ENCODE measurements at regions not wholly inside any gene's neighbourhood (a gene's known extent, or its start where the extent isn't known, plus 50 kb on each side); places are given as distances from the start of the nearest gene placed in this dataset.

DNA sequence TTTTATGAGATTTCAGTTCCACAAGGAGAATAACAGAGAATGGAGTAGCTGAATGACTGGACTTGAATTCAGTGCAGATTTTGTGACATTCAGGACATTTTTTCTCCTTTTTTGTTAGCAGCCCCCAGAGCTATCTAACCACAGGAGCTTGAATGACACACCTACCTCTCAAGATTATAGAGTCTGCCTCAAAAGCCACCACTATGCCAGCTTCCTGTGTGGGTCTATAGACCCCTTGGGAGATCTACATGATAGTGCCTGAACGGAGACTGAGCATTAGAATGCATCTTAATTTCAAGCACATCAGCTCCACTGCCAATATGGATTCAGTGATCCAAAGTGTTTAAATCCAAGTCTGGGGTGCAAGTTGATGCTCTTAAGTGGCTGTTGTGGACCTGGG, 74.4 kb upstream of the ZNF648 start:
- DNase-seq (no peak), ATAC-seq (no peak)
- Mint-ChIP-seq H3K27me3 (no peaks in the 10 kb centered on the region), H3K9me3 (ENCODE audit: low read depth) (peaks cover 16% of the 10 kb centered on the region), H3K4me3 (no peak overlapping the region), H3K36me3 (ENCODE audit: low read depth) (peaks cover 5% of the 10 kb centered on the region), H3K27ac (no peak overlapping the region), H3K4me1 (peaks cover 8% of the 10 kb centered on the region)
- ChIA-PET POLR2A (no interaction called here), CTCF (interaction anchor here (1.5 kb wide), 1 partner anchor 8 kb away, joined by 4 read pairs; no protein-coding TSS in a partner anchor)
- intact Hi-C loops (cut with DNase I, micrococcal nuclease), result no loop called here

DNA sequence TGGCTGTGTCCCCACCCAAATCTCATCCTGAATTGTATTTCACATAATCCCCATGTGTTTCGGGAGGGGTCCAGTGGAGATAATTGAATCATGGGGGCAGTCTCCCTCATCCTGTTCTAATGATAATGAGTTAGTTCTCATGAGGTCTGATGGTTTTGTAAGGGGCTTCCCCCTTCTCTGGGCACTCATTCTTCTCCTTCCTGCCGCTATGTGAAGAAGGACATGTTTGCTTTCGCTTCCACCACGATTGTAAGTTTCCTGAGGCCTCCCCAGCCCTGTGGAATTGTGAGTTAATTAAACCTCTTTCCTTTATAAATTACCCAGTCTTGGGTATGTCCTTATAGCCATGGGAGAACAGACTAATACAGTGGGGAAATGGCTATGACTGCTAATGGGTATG, 72.7 kb upstream of the ZNF648 start:
- ChIA-PET CTCF (no interaction called here), POLR2A (no interaction called here)
- Mint-ChIP-seq H3K4me1 (peaks cover 8% of the 10 kb centered on the region), H3K27me3 (no peaks in the 10 kb centered on the region), H3K9me3 (ENCODE audit: low read depth) (peaks cover 16% of the 10 kb centered on the region), H3K36me3 (ENCODE audit: low read depth) (peaks cover 5% of the 10 kb centered on the region), H3K4me3 (no peak overlapping the region), H3K27ac (no peak overlapping the region)
- DNase-seq (no peak), ATAC-seq (no peak)
- intact Hi-C loops (cut with DNase I, micrococcal nuclease), result no loop called here

DNA sequence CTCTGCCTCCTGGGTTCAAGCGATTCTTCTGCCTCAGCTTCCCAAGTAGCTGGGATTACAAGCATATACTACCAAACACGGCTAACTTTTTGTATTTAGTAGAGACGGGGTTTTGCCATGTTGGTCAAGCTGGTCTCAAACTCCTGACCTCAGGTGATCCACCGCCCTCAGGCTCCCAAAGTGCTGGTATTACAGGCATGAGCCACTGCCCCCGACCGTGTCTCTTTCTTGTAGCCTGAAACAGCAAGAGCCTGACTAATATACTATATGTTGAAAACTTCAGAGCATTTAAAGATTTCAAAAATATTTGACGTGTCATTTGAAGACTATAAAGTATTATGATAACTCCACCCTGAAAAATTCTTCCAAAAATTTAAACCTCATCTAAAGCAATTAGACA, 71.7 kb upstream of the ZNF648 start:
- Mint-ChIP-seq H3K4me1 (peaks cover 8% of the 10 kb centered on the region), H3K27ac (no peak overlapping the region), H3K27me3 (no peaks in the 10 kb centered on the region), H3K36me3 (ENCODE audit: low read depth) (peaks cover 5% of the 10 kb centered on the region), H3K4me3 (no peak overlapping the region), H3K9me3 (ENCODE audit: low read depth) (peaks cover 16% of the 10 kb centered on the region)
- intact Hi-C loops (cut with DNase I, micrococcal nuclease), result no loop called here
- ATAC-seq, result no peak
- ChIA-PET CTCF (interaction anchor here (1.6 kb wide), 1 partner anchor 10 kb away, joined by 4 read pairs; no protein-coding TSS in a partner anchor), POLR2A (no interaction called here)
- no peak for DNase-seq

DNA sequence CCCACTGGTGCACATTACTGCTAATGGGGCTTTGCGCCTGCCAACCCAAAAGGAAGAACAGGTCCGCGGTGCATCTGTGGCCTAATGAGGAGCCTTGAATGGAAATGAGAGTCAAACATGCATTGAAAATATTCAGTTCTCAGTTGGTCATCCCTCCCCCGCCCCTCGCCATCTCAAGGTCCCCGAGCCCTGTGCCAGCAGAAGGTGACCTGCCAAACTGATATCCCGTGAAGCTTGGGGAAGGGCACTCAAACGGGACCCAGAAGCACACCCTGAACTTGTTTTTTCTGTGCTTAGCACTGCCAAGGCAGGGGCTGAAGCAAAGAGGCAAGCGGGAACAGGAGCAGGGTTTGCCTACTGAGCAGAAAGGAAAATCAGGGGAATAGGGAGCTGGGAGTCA, 67.9 kb upstream of the ZNF648 start:
- Mint-ChIP-seq H3K4me3 (no peak overlapping the region), H3K36me3 (ENCODE audit: low read depth) (peaks cover 2% of the 10 kb centered on the region), H3K4me1 (no peaks in the 10 kb centered on the region), H3K9me3 (ENCODE audit: low read depth) (peaks cover 10% of the 10 kb centered on the region), H3K27me3 (no peaks in the 10 kb centered on the region), H3K27ac (no peak overlapping the region)
- ChIA-PET POLR2A (interaction anchor here (0.6 kb wide), 1 partner anchor 96 kb away, joined by 3 read pairs; no protein-coding TSS in a partner anchor), CTCF (interaction anchor here (2.9 kb wide), 1 partner anchor 14 kb away, joined by 13 read pairs; no protein-coding TSS in a partner anchor)
- no peak for DNase-seq
- no peak for ATAC-seq
- intact Hi-C loops (cut with DNase I, micrococcal nuclease), result no loop called here

DNA sequence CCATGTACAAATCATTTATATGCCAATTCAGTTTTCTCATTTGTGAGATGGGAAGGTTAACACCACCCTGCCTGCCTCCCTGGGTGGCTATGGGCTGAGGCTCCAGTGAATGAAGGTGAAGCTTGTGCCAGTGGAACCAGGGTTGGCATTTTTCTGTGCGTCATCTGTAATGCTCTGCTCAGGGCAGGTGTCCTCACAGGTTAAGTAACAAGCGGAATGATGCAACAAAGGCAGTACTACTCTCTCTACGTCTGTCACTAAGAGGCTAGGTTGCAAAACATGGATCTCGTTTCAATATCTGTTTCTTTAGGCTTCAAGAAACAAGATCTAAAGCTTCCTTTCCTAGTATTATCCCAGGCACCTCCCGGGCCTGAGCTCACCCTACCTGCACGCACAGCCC, 67.0 kb upstream of the ZNF648 start:
- intact Hi-C loops (cut with DNase I, micrococcal nuclease), result no loop called here
- ChIA-PET CTCF (interaction anchor here (2.9 kb wide), 1 partner anchor 15 kb away, joined by 13 read pairs; no protein-coding TSS in a partner anchor), POLR2A (no interaction called here)
- Mint-ChIP-seq H3K4me3 (no peak overlapping the region), H3K36me3 (ENCODE audit: low read depth) (no peaks in the 10 kb centered on the region), H3K4me1 (no peaks in the 10 kb centered on the region), H3K27me3 (no peaks in the 10 kb centered on the region), H3K9me3 (ENCODE audit: low read depth) (peaks cover 2% of the 10 kb centered on the region), H3K27ac (no peak overlapping the region)
- no peak for DNase-seq
- no peak for ATAC-seq

DNA sequence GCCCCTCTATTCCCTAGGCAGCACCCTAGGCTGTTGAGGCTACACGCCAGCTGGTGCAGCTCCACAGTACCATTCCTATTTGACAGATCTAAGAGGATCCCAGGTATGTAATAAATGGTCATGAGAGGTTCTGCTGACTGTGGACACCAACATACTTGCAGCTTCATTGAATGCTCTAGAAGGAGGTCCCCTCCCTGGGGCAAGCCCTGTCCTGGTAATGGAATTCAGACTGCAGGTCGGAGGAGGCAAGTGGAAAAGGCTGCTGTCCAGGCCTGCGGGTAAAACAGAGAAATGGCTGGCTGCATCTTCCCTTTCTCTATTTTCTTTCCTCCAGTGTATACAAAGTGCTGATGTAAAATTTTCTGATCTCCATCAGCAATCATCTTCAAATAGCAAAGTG, 66.1 kb upstream of the ZNF648 start:
- no peak overlapping the region for H3K27ac Mint-ChIP-seq
- H3K9me3 Mint-ChIP-seq (ENCODE audit: low read depth), result no peaks in the 10 kb centered on the region
- POLR2A ChIA-PET, result no interaction called here
- H3K27me3 Mint-ChIP-seq, result no peaks in the 10 kb centered on the region
- intact Hi-C loops (cut with DNase I, micrococcal nuclease), result no loop called here
- CTCF ChIA-PET, result no interaction called here
- ATAC-seq (no peak), DNase-seq (no peak)
- H3K4me3 Mint-ChIP-seq, result no peak overlapping the region
- H3K36me3 Mint-ChIP-seq (ENCODE audit: low read depth), result no peaks in the 10 kb centered on the region
- no peaks in the 10 kb centered on the region for H3K4me1 Mint-ChIP-seq

DNA sequence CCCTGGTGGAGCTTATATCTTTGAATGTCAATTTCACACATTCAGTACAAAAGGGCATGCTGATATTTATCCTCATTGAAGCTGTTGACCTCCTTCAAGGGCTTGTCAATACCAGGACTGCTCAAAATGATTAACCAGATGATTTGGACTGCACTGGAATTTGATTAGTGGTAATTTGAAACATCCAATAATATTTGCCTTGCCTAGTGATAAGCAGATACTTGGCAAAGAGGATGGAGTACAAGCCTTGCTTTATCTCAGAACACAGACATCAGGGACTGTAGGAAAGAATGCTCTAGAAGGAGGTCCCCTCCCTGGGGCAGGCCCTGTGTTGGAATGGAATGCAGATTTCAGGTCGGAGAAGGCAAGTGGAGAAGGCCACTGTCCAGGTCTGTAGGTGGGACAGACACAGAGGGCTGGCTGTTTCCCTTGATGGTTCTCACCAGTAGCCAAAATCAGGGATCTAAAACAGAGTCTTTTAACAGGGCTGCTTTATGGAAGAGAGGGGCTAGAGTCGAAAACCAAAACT, 64.8 kb upstream of the ZNF648 start:
- Mint-ChIP-seq H3K4me3 (no peak overlapping the region), H3K4me1 (no peaks in the 10 kb centered on the region), H3K27me3 (no peaks in the 10 kb centered on the region), H3K27ac (no peak overlapping the region), H3K9me3 (ENCODE audit: low read depth) (no peaks in the 10 kb centered on the region), H3K36me3 (ENCODE audit: low read depth) (no peaks in the 10 kb centered on the region)
- POLR2A ChIA-PET, result no interaction called here
- CTCF ChIA-PET, result interaction anchor here (1.2 kb wide), 1 partner anchor 17 kb away, joined by 7 read pairs; no protein-coding TSS in a partner anchor
- intact Hi-C loops (cut with DNase I, micrococcal nuclease), result no loop called here
- ATAC-seq, result no peak
- no peak for DNase-seq

DNA sequence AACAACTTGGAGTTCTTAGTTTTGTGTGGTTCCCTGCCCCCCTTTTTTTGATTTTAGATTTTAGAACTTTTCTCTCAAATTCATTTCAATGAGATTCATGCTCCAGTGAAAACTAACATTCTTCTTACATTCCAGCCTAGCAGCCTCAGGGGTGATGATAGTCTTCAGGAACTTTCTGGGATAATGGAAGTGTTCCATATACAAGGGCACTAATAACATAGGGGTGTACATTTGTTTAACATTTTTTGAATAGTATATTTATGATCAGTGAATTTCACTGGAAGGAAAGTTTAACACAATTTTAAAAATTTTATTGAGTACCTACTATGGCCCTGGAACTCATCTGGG, 61.4 kb upstream of the ZNF648 start:
- Mint-ChIP-seq H3K27ac (no peak overlapping the region), H3K36me3 (ENCODE audit: low read depth) (no peaks in the 10 kb centered on the region), H3K27me3 (peaks cover 2% of the 10 kb centered on the region), H3K4me3 (no peak overlapping the region), H3K4me1 (no peaks in the 10 kb centered on the region), H3K9me3 (ENCODE audit: low read depth) (no peaks in the 10 kb centered on the region)
- CTCF ChIA-PET, result no interaction called here
- intact Hi-C loops (cut with DNase I, micrococcal nuclease), result no loop called here
- DNase-seq (no peak), ATAC-seq (no peak)
- POLR2A ChIA-PET, result no interaction called here

DNA sequence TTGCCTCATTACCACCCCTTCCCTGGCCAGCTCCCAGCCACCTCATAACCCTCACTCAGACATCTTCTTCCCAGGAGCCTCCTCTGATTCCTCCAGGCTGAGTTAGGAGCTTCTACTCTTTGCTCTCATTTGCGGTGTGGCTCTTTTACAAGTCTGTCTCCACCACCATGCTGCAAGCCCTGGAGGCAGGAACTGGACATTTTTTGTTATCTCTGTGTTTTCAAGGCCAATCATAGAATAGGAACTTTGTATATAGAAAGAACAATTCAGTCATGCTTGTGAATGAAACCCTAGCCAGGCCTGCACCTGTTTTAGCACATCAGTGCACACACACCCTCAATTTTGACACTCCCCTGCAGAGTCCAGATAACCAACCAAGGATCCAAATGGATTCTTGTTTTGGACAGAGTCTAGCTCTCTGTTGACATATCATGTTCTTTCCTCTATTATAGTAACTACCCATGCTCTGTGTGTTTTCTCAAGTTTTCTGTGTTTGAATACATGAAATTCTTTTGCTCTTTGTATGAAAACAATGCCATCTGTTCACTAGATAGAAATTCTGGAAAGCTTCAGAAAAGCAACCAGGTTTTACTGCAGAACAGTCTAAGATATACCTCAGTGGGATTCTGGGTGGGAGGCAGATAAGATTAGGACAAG, 60.9 kb upstream of the ZNF648 start:
- Mint-ChIP-seq H3K27ac (no peak overlapping the region), H3K36me3 (ENCODE audit: low read depth) (no peaks in the 10 kb centered on the region), H3K4me1 (no peaks in the 10 kb centered on the region), H3K4me3 (no peak overlapping the region), H3K9me3 (ENCODE audit: low read depth) (no peaks in the 10 kb centered on the region), H3K27me3 (peaks cover 2% of the 10 kb centered on the region)
- intact Hi-C loops (cut with DNase I, micrococcal nuclease), result no loop called here
- DNase-seq (no peak), ATAC-seq (no peak)
- ChIA-PET POLR2A (no interaction called here), CTCF (no interaction called here)

DNA sequence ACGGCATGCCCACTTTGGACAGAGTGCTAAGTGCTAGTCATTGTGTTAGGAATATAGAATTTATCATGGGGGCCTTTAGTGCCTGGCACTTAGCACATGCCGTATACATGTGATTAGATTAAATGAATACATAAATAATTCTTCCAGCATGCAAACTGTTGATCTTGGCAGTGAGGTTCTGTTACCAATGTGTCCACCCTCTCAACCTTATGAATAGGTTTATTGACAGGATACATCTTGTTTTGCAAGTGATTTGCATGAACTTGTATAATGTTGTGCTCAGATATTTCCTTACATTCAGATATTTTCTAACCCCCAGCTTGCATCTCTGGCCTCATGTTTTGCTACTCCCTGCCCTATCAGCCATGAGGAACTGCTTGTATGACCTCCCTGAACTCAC, 60.3 kb upstream of the ZNF648 start:
- intact Hi-C loops (cut with DNase I, micrococcal nuclease), result no loop called here
- ChIA-PET POLR2A (no interaction called here), CTCF (no interaction called here)
- Mint-ChIP-seq H3K4me1 (no peaks in the 10 kb centered on the region), H3K9me3 (ENCODE audit: low read depth) (no peaks in the 10 kb centered on the region), H3K4me3 (no peak overlapping the region), H3K27ac (no peak overlapping the region), H3K27me3 (peaks cover 5% of the 10 kb centered on the region), H3K36me3 (ENCODE audit: low read depth) (no peaks in the 10 kb centered on the region)
- DNase-seq (no peak), ATAC-seq (no peak)

DNA sequence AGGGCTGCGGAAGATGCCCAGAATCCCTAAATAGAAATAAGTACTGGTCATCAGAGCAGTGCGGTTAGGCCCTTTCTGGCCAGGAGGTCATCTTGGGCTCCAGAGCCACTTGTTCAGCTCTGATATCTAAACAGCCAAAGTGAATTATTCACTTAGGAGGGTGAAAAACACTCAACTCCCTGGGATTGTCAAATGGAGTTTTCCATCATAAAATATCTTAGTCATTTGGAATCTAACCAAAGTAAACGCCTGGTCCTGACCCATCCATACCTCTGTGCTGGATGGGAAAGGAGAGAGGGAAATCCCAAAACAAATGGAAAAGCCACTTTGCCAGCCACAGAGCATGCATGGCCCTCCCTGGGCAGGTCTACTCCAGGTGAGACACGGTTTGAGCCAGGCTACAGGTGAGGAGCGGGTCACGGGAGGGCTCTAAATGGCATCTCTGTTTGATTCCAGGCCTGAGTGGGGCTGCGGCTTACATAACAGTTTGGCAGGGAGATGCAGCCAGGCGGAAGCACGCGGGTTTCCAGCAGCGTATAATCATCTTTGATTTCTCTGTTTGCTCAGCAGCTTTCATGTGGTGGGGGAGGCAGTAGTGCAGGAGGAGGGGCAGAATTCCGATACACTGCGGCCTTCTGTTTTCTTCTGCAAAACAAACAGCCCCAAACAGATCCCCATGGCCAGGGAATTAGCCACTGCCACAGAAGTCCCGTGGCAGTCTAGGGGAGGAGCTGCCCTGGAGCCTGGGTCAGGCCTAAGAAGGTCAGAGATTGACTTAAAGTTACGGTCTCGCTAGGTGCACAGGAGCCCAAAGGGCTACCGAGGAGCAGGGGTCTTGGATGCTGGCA, 59.1 kb upstream of the ZNF648 start:
- POLR2A ChIA-PET, result no interaction called here
- DNase-seq (no peak), ATAC-seq (no peak)
- Mint-ChIP-seq H3K9me3 (ENCODE audit: low read depth) (no peaks in the 10 kb centered on the region), H3K27ac (no peak overlapping the region), H3K36me3 (ENCODE audit: low read depth) (no peaks in the 10 kb centered on the region), H3K4me3 (no peak overlapping the region), H3K27me3 (peaks cover 5% of the 10 kb centered on the region), H3K4me1 (no peaks in the 10 kb centered on the region)
- CTCF ChIA-PET, result interaction anchor here (0.7 kb wide), 1 partner anchor 23 kb away, joined by 3 read pairs; no protein-coding TSS in a partner anchor
- intact Hi-C loops (cut with DNase I, micrococcal nuclease), result no loop called here

DNA sequence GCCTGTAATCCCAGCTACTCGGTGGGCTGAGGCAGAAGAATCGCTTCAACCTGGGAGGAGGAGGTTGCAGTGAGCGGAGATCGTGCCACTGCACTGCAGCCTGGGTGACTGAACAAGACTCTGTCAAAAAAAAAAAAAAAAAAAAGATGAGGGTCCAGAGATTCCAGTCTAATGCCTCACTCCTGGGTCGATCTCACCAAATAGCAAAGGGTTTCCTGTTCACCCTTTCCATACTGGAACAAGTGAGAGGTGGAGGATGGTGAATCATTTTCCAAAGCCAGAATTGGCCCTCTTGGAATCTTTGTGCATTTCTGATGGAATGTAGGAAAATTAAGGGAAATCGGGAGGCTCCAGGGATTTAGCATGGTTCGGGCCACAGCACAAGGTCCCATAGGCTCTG, 58.1 kb upstream of the ZNF648 start:
- ChIA-PET CTCF (no interaction called here), POLR2A (no interaction called here)
- Mint-ChIP-seq H3K4me1 (no peaks in the 10 kb centered on the region), H3K27me3 (peaks cover 5% of the 10 kb centered on the region), H3K4me3 (no peak overlapping the region), H3K27ac (no peak overlapping the region), H3K36me3 (ENCODE audit: low read depth) (no peaks in the 10 kb centered on the region), H3K9me3 (ENCODE audit: low read depth) (no peaks in the 10 kb centered on the region)
- intact Hi-C loops (cut with DNase I, micrococcal nuclease), result no loop called here
- DNase-seq, result no peak
- ATAC-seq, result no peak
